ENCODE measurements at regions not wholly inside any gene's neighbourhood (a gene's known extent, or its start where the extent isn't known, plus 50 kb on each side); places are given as distances from the start of the nearest gene placed in this dataset.

DNA sequence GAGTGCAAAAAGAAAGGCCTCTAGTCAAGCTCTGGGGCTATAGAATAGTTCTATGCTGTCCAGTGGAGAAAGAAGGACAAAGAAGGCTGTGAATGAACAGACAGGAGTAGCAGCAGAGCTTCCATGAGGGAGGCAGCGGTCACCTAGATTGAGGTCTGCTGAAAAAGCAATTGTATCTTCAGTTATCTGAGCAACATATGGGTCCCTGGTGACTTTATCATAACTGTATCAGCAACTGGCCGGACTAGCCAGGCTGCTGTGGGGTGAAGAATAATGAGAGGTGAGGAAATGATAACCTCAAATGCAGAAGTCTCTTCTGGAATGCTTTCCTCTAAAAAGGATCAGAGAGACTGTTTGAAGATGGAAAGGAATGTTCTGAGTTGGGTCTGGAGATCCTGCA is 971.3 kb upstream of the TMEM132C start:
- DNase-seq (no peak), ATAC-seq (ENCODE audit: insufficient read depth, low FRiP score) (no peak)
- Histone ChIP-seq H3K9ac (ENCODE audit: insufficient read depth in 1 of 2, low read length in 2 of 2) (no peak overlapping the region), H3K27me3 (ENCODE audit: control insufficient read depth in 3 of 3, insufficient read depth in 3 of 3, low read length in 2 of 3) (no peaks in the 10 kb centered on the region), H3K27ac (ENCODE audit: low read depth in 1 of 2, low read length in 1 of 2) (no peak overlapping the region), H3K9me3 (ENCODE audit: control insufficient read depth in 4 of 4, insufficient read depth in 3 of 4, low read length in 3 of 4) (no peaks in the 10 kb centered on the region), H3K4me3 (no peak overlapping the region), H3K4me1 (ENCODE audit: control insufficient read depth in 5 of 5, insufficient read depth in 5 of 5, low read length in 5 of 5) (no peaks in the 10 kb centered on the region), H3K36me3 (ENCODE audit: control insufficient read depth in 4 of 4, insufficient read depth in 4 of 4, low read length in 4 of 4) (no peaks in the 10 kb centered on the region)
- 65 to 69% methylated on average over 2 of the region's 2 CpGs for WGBS, 2 donors
- TF ChIP-seq, protein P1, sequence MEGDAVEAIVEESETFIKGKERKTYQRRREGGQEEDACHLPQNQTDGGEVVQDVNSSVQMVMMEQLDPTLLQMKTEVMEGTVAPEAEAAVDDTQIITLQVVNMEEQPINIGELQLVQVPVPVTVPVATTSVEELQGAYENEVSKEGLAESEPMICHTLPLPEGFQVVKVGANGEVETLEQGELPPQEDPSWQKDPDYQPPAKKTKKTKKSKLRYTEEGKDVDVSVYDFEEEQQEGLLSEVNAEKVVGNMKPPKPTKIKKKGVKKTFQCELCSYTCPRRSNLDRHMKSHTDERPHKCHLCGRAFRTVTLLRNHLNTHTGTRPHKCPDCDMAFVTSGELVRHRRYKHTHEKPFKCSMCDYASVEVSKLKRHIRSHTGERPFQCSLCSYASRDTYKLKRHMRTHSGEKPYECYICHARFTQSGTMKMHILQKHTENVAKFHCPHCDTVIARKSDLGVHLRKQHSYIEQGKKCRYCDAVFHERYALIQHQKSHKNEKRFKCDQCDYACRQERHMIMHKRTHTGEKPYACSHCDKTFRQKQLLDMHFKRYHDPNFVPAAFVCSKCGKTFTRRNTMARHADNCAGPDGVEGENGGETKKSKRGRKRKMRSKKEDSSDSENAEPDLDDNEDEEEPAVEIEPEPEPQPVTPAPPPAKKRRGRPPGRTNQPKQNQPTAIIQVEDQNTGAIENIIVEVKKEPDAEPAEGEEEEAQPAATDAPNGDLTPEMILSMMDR (IDR thresholded peaks at IDR 0.05; ENCODE audit: control extremely low read depth, extremely low read depth), result no peak

DNA sequence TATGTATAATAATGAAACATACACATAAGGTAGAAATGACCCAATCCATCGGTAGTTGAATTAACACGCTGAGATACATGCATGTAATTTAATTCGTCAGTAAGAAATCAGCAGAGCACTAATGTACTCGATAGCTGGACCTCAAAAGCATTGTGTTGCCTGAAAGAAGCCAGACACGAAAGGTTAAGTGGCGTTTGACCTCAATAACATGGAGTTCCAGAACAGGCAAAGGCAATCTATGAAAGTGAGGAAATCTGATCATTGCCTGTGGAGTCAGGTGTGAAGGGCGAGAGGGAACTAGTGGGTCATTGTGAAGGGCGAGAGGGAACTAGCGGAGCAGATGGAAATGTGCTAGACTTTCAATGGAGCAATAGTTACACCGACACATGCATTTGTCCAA is 970.4 kb upstream of the TMEM132C start:
- no peak overlapping the region for H3K9ac ChIP-seq (ENCODE audit: insufficient read depth in 1 of 2, low read length in 2 of 2)
- H3K9me3 ChIP-seq (ENCODE audit: control insufficient read depth in 4 of 4, insufficient read depth in 3 of 4, low read length in 3 of 4), result no peaks in the 10 kb centered on the region
- no peak for DNase-seq
- H3K27me3 ChIP-seq (ENCODE audit: control insufficient read depth in 3 of 3, insufficient read depth in 3 of 3, low read length in 2 of 3), result no peaks in the 10 kb centered on the region
- no peaks in the 10 kb centered on the region for H3K36me3 ChIP-seq (ENCODE audit: control insufficient read depth in 4 of 4, insufficient read depth in 4 of 4, low read length in 4 of 4)
- H3K4me1 ChIP-seq (ENCODE audit: control insufficient read depth in 5 of 5, insufficient read depth in 5 of 5, low read length in 5 of 5), result no peaks in the 10 kb centered on the region
- no peak overlapping the region for H3K4me3 ChIP-seq
- no peak for ATAC-seq (ENCODE audit: insufficient read depth, low FRiP score)
- TF ChIP-seq, protein P1 (IDR thresholded peaks at IDR 0.05; ENCODE audit: control extremely low read depth, extremely low read depth), result no peak
- H3K27ac ChIP-seq (ENCODE audit: low read depth in 1 of 2, low read length in 1 of 2), result no peak overlapping the region
- WGBS, 2 donors, result 82 to 89% methylated on average over 10 of the region's 10 CpGs

DNA sequence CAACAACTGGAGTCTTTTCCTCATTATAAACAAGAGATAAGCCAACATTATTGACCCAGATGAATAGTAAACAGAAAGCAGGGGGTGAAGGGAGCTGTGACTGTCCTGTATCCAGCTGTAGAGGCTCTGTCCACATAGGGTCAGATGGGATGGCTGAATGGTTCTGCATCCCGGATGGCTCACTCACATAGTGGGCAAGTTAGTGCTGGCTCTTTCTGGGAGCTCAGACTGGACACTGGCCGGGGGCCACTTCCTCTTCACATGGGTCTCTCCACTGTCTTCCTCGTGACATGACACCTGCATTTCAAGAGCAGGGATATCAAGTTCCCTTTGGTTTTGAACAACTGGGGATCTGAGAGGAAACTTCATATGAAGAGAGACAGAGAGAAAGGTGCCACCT is 969.6 kb upstream of the TMEM132C start:
- no peaks in the 10 kb centered on the region for H3K36me3 ChIP-seq (ENCODE audit: control insufficient read depth in 4 of 4, insufficient read depth in 4 of 4, low read length in 4 of 4)
- no peaks in the 10 kb centered on the region for H3K27me3 ChIP-seq (ENCODE audit: control insufficient read depth in 3 of 3, insufficient read depth in 3 of 3, low read length in 2 of 3)
- no peak for DNase-seq
- no peak overlapping the region for H3K27ac ChIP-seq (ENCODE audit: low read depth in 1 of 2, low read length in 1 of 2)
- H3K9ac ChIP-seq (ENCODE audit: insufficient read depth in 1 of 2, low read length in 2 of 2), result no peak overlapping the region
- TF ChIP-seq, protein P1 (IDR thresholded peaks at IDR 0.05; ENCODE audit: control extremely low read depth, extremely low read depth), result no peak
- H3K4me1 ChIP-seq (ENCODE audit: control insufficient read depth in 5 of 5, insufficient read depth in 5 of 5, low read length in 5 of 5), result no peaks in the 10 kb centered on the region
- ATAC-seq (ENCODE audit: insufficient read depth, low FRiP score), result no peak
- no peak overlapping the region for H3K4me3 ChIP-seq
- no peaks in the 10 kb centered on the region for H3K9me3 ChIP-seq (ENCODE audit: control insufficient read depth in 4 of 4, insufficient read depth in 3 of 4, low read length in 3 of 4)
- WGBS, 2 donors, result 76 to 80% methylated on average over 3 of the region's 3 CpGs

DNA sequence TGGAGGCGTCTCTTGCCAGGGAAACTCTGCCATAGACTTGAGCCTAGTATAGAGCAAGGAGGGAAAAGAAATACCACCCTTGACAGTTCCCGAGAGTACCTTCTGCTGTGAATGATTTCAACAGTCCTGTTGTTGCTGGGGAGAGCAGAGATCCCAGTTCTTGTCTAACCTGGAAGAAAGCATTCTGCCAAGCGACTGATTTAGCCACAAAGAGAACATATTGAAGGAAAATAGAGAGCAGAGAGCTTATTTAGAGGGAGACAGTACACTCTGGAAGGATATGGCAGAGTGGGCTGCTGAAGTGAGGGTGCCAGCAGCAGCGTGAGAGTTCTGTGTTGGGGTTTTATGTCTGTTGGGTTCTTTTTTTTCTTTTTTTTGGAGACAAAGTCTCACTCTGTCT is 966.9 kb upstream of the TMEM132C start:
- no peak overlapping the region for H3K9ac ChIP-seq (ENCODE audit: insufficient read depth in 1 of 2, low read length in 2 of 2)
- no peaks in the 10 kb centered on the region for H3K4me1 ChIP-seq (ENCODE audit: control insufficient read depth in 5 of 5, insufficient read depth in 5 of 5, low read length in 5 of 5)
- DNase-seq (no peak), ATAC-seq (ENCODE audit: insufficient read depth, low FRiP score) (no peak)
- TF ChIP-seq, protein P1 (IDR thresholded peaks at IDR 0.05; ENCODE audit: control extremely low read depth, extremely low read depth), result no peak
- no peak overlapping the region for H3K27ac ChIP-seq (ENCODE audit: low read depth in 1 of 2, low read length in 1 of 2)
- no peaks in the 10 kb centered on the region for H3K27me3 ChIP-seq (ENCODE audit: control insufficient read depth in 3 of 3, insufficient read depth in 3 of 3, low read length in 2 of 3)
- H3K9me3 ChIP-seq (ENCODE audit: control insufficient read depth in 4 of 4, insufficient read depth in 3 of 4, low read length in 3 of 4), result no peaks in the 10 kb centered on the region
- WGBS, 2 donors, result 80 to 82% methylated on average over 4 of the region's 4 CpGs
- H3K4me3 ChIP-seq, result no peak overlapping the region
- no peaks in the 10 kb centered on the region for H3K36me3 ChIP-seq (ENCODE audit: control insufficient read depth in 4 of 4, insufficient read depth in 4 of 4, low read length in 4 of 4)
